Stimulated activated CD8-positive, alpha-beta memory T cell treated with anti-CD3 and anti-CD28 coated beads, Interleukin-15, amount 100 ng/mL, for 24 hours (primary cell): ENCODE measurements at regions not wholly inside any gene's neighbourhood (a gene's known extent, or its start where the extent isn't known, plus 50 kb on each side); places are given as distances from the start of the nearest gene placed in this dataset.
"Not testable (repeated sequence)": the region's sequence is repeated elsewhere in the genome, so short reads cannot be mapped to it uniquely, and the experiment has no call there.

Experiments used
- DNase-seq: peaks from one replicate; pipeline ENCODE4 v3.0.0-alpha.2; 2020; ENCODE audit warnings: low read depth

DNA sequence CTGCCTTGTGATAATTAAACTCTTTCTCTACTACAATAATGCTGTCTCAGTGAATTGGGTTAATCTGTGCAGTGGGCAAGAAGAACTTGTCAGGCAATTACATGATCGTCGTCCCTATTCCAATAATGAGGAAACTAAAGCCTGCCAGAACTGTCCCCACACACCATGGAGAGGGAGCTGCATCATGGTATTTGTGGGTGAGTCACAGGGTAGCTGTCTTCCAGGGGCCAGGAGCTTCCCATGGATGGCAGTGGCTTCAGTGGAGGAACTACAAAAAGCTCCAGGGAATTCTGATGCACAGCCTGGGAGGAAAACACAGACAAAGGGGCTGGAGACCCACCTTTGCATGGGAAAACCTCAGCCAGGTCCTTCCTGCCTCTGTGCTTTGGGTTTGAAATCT is 83.3 kb upstream of the C16orf82 start:
- no peak for DNase-seq

DNA sequence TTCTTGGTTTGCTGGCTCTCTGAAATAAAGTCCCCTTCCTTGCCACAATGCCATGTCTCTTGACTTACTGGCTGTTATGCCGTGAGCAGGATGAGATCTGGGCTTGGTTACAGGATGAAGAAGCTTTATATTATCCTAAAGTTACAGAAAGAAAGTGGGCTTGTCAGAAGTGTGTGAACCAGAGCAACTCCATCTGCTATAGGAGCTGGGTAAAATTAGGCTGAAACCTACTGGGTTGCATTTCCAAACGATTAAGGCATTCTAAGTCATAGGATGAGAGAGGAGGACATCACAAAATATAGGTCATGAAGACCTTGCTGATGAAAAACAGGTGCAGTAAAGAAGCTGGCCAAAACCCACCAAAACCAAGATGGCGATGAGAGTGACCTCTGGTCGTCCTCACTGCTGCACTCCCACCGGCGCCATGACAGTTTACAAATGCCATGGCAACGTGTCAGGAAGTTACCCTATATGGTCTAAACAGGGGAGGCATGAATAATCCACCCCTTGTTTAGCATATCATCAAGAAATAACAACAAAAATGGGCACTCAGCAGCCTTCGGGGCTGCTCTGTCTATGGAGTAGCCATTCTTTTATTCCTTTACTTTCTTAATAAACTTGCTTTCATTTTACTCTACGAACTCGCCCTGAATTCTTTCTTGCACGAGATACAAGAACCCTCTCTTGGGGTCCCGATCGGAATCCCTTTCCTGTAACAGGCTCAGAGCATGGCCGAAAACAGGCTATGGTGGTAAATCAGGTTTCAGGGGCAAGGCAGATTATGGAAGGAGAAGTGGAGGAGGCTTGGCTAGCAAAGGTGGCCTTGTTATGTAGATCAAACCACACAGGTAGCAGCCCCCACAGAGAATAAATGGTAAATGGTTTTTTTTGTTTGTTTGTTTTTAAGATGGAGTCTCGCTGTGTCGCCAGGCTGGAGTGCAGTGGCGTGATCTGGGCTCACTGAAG is 81.3 kb upstream of the C16orf82 start:
- DNase-seq, result no peak

DNA sequence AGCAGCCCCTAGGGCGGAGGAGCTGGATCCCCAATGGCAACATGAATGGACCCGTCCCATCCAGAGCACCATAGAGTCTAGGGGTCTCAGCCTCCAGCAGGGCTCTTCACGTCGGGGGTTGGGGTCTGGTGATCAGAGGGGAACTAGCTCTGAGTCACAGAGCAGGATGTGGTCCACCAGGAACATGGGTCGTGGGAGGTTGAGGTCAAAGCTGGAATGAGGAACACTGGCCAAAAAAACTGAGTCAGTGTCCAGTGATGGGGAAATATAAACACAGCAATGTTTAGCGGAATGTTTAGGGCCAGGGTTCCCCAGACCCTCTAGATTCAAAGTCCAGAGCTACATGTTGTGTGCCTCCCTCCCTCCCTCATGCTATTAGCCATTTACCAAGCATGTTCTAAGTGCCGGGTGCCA is 79.1 kb upstream of the C16orf82 start:
- DNase-seq, result no peak

DNA sequence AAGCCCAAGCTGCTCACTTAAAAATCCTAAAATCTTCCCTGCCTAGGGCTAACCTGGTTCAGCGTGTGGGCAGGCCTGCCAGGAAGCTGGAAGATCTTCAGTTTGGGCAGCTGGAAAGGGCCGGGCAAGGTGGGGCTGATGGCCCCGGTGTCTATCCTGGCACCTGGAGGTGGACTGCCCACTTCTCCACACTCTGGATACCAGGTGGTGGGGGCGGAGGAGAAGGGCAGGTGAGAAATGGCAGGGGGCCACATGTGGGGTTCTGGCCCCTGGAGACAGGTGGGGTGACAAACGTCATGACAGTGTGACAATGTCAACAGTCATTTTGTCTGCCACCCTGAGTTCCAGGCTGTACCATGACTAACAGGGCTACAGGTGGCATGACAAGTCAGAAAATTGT is 78.5 kb upstream of the C16orf82 start:
- no peak for DNase-seq

GRCh38 chr16:26990384-26991120 is 76.2 kb upstream of the C16orf82 start:
- not testable (repeated sequence) for DNase-seq

- no peak for DNase-seq
Measured at GRCh38 chr16:26992666-26993349, 73.9 kb upstream of the C16orf82 start.

GRCh38 chr16:26993511-26993910 is 73.2 kb upstream of the C16orf82 start:
- DNase-seq, result no peak

DNA sequence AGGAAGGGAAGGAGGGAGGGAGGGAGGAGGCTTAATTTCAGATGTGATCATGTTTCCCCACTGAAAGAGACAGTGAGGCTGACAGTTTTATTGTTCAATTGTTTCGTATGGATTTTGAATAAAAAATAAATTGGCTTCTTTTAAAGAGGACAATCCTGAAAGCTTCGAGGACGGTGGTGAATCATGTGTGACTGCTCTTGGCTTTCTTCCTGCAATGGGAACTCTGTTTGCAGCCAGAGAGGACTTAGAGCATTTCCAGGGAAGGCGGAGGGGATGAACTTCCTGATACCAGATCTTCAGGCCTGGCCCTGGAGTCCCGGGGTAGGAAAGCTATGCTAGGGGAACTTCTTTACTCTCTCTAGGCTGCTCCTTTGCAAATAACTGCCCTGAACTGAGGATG is 72.8 kb upstream of the C16orf82 start:
- DNase-seq, result no peak

GRCh38 chr16:26995522-26995921 is 71.2 kb upstream of the C16orf82 start:
- DNase-seq, result no peak

DNA sequence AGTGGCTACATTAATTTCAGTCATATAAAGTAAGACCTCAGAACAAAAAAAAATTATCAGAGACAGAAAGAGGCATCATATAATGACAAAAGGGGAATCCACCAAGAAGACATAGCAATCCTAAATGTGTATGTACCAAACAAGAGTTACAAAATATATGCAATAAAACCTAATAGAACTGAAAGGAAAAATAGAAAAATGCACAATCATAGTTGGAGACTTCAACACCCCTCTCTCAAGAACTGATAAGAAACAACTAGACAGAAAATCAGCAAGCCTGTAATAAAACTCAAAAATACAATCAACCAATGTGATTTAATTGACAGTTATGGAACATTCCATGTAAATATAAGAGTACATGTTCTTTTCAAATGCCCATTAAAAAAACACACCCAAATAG is 61.3 kb upstream of the C16orf82 start:
- no peak for DNase-seq
